SK-N-SH treated with all-trans-retinoic acid at 6 μM for 48 hours (cell line): ENCODE measurements at regions not wholly inside any gene's neighbourhood (a gene's known extent, or its start where the extent isn't known, plus 50 kb on each side); places are given as distances from the start of the nearest gene placed in this dataset.

Experiments used
- ATAC-seq: fragments of 200-7000 bp; cut with Tn5 transposase; 3 replicates; pipeline ENCODE4 v1.9.1; 2020; ENCODE audit warnings: mild to moderate bottlenecking, moderate library complexity
- ARNTL ChIP-seq: fragments of 450-650 bp; formaldehyde crosslinking; IDR thresholded peaks from 2 replicates; pipeline ENCODE4 v1.5.0; 2020; ENCODE audit warnings: low read depth, mild to moderate bottlenecking, moderate library complexity, borderline replicate concordance
- BACH2 ChIP-seq: fragments of 250-450 bp; sonication (Bioruptor Pico); IDR thresholded peaks from 2 replicates; pipeline ENCODE4 v1.9.0; 2021; ENCODE audit warnings: mild to moderate bottlenecking, borderline replicate concordance
- CSDC2 ChIP-seq: fragments of 250-450 bp; sonication (Bioruptor Pico); IDR thresholded peaks from 2 replicates; pipeline ENCODE4 v1.5.0; 2020; ENCODE audit warnings: mild to moderate bottlenecking, moderate library complexity
- CSRNP3 ChIP-seq: fragments of 250-450 bp; sonication (Bioruptor Pico); IDR thresholded peaks from 2 replicates; pipeline ENCODE4 v1.5.1; 2021; ENCODE audit warnings: mild to moderate bottlenecking, moderate library complexity
- ESRRG ChIP-seq: fragments of 250-450 bp; sonication (Bioruptor Pico); IDR thresholded peaks from 2 replicates; pipeline ENCODE4 v1.6.1; 2021; ENCODE audit warnings: mild to moderate bottlenecking
- GLIS3 ChIP-seq: fragments of 250-450 bp; sonication (Bioruptor Pico); IDR thresholded peaks from 2 replicates; pipeline ENCODE4 v1.5.0; 2020; ENCODE audit warnings: mild to moderate bottlenecking, moderate library complexity
- ISL1 ChIP-seq: fragments of 250-450 bp; sonication (Bioruptor Pico); IDR thresholded peaks from 2 replicates; pipeline ENCODE4 v2.1.2; 2022; ENCODE audit warnings: mild to moderate bottlenecking, moderate library complexity
- OSR1 ChIP-seq: fragments of 250-450 bp; sonication (Bioruptor Pico); IDR thresholded peaks from 2 replicates; pipeline ENCODE4 v1.8.0; 2022; ENCODE audit warnings: moderate library complexity, mild to moderate bottlenecking, inconsistent platforms
- POU6F1 ChIP-seq: fragments of 250-450 bp; sonication (Bioruptor Pico); IDR thresholded peaks from 2 replicates; pipeline ENCODE4 v1.8.0; 2021; ENCODE audit warnings: low read depth, mild to moderate bottlenecking, moderate library complexity, borderline replicate concordance
- PPARA ChIP-seq: fragments of 250-450 bp; sonication (Bioruptor Pico); IDR thresholded peaks from 2 replicates; pipeline ENCODE4 v1.5.0; 2020; ENCODE audit warnings: mild to moderate bottlenecking, borderline replicate concordance
- RARB ChIP-seq: fragments of 250-450 bp; sonication (Bioruptor Pico); IDR thresholded peaks from 2 replicates; pipeline ENCODE4 v1.8.0; 2021; ENCODE audit warnings: mild to moderate bottlenecking, moderate library complexity
- SNAI2 ChIP-seq: fragments of 250-450 bp; sonication (Bioruptor Pico); IDR thresholded peaks from 2 replicates; pipeline ENCODE4 v1.5.0; 2020; ENCODE audit warnings: mild to moderate bottlenecking, moderate library complexity
- TOX ChIP-seq: fragments of 250-450 bp; sonication (Bioruptor Pico); IDR thresholded peaks from 2 replicates; pipeline ENCODE4 v1.8.0; 2021; ENCODE audit warnings: mild to moderate bottlenecking, moderate library complexity, borderline replicate concordance
- ZC3H10 ChIP-seq: fragments of 250-450 bp; sonication (Bioruptor Pico); IDR thresholded peaks from 2 replicates; pipeline ENCODE4 v1.5.1; 2021; ENCODE audit warnings: mild to moderate bottlenecking, moderate library complexity
- ZFP3 ChIP-seq: fragments of 250-450 bp; sonication (Bioruptor Pico); IDR thresholded peaks from 2 replicates; pipeline ENCODE4 v1.5.0; 2020; ENCODE audit warnings: mild to moderate bottlenecking, moderate library complexity
- ZFP30 ChIP-seq: fragments of 450-650 bp; formaldehyde crosslinking; IDR thresholded peaks from 2 replicates; pipeline ENCODE4 v1.5.0; 2022; ENCODE audit warnings: mild to moderate bottlenecking, moderate library complexity
- ZNF565 ChIP-seq: fragments of 450-650 bp; formaldehyde crosslinking; conservative IDR thresholded peaks from 2 replicates; pipeline ENCODE4 v1.5.0; 2020; ENCODE audit warnings: low read depth, mild to moderate bottlenecking, moderate library complexity
- ZNF70 ChIP-seq: fragments of 450-650 bp; formaldehyde crosslinking; IDR thresholded peaks from 2 replicates; pipeline ENCODE4 v1.5.0; 2020; ENCODE audit warnings: mild to moderate bottlenecking, moderate library complexity
- ZNF8 ChIP-seq: fragments of 450-650 bp; formaldehyde crosslinking; IDR thresholded peaks from 2 replicates; pipeline ENCODE4 v1.5.0; 2020; ENCODE audit warnings: mild to moderate bottlenecking, moderate library complexity
- TF ChIP-seq, protein P1 (sequence below): fragments of 250-450 bp; sonication (Bioruptor Pico); IDR thresholded peaks from 2 replicates; pipeline ENCODE4 v1.8.0; 2020; ENCODE audit warnings: mild to moderate bottlenecking, moderate library complexity, borderline replicate concordance
- TF ChIP-seq, protein P2 (sequence below): fragments of 250-450 bp; sonication (Bioruptor Pico); IDR thresholded peaks from 2 replicates; pipeline ENCODE4 v1.5.1; 2020; ENCODE audit warnings: low read depth, mild to moderate bottlenecking, moderate library complexity
- TF ChIP-seq, protein P3 (sequence below): fragments of 250-450 bp; sonication (Bioruptor Pico); IDR thresholded peaks from 2 replicates; pipeline ENCODE4 v1.5.0; 2020; ENCODE audit warnings: mild to moderate bottlenecking, moderate library complexity

DNA sequence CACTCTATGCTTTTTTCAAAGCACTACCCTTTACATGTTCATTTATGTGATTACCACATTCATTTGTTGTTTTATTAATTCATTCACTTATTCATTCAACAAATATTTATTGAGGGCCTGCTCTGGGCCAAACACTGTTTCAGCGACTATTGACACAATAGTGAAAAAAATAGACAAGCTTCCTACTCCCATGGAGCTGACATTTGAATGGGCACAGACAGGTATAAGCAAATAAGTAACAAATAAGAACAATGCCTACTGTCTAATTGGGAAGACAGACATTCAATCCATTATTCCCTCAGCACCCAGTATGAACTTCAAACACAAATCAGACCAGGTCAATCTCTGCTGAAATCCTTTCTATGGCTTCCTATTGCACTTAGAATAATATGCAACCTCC is 156.9 kb upstream of the NR3C1 start:
- ATAC-seq = no peak
- no peak for TF ChIP-seq TOX (CRISPR knock-in tag)

- no peak for ATAC-seq
- TF ChIP-seq ISL1 (CRISPR knock-in tag) = no peak
- TF ChIP-seq GLIS3 = no peak
- TF ChIP-seq ZFP30 (CRISPR knock-in tag) = no peak
- TF ChIP-seq, protein P1, sequence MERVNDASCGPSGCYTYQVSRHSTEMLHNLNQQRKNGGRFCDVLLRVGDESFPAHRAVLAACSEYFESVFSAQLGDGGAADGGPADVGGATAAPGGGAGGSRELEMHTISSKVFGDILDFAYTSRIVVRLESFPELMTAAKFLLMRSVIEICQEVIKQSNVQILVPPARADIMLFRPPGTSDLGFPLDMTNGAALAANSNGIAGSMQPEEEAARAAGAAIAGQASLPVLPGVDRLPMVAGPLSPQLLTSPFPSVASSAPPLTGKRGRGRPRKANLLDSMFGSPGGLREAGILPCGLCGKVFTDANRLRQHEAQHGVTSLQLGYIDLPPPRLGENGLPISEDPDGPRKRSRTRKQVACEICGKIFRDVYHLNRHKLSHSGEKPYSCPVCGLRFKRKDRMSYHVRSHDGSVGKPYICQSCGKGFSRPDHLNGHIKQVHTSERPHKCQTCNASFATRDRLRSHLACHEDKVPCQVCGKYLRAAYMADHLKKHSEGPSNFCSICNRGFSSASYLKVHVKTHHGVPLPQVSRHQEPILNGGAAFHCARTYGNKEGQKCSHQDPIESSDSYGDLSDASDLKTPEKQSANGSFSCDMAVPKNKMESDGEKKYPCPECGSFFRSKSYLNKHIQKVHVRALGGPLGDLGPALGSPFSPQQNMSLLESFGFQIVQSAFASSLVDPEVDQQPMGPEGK (CRISPR knock-in tag) = no peak
- TF ChIP-seq ARNTL (CRISPR knock-in tag) = no peak
- TF ChIP-seq ESRRG (CRISPR knock-in tag) = no peak
- no peak for TF ChIP-seq CSRNP3 (CRISPR knock-in tag)
- no peak for TF ChIP-seq PPARA (CRISPR knock-in tag)
- no peak for TF ChIP-seq SNAI2
- TF ChIP-seq TOX (CRISPR knock-in tag) = no peak
- TF ChIP-seq ZC3H10 = no peak
- TF ChIP-seq POU6F1 (CRISPR knock-in tag) = no peak
- TF ChIP-seq, protein P2, sequence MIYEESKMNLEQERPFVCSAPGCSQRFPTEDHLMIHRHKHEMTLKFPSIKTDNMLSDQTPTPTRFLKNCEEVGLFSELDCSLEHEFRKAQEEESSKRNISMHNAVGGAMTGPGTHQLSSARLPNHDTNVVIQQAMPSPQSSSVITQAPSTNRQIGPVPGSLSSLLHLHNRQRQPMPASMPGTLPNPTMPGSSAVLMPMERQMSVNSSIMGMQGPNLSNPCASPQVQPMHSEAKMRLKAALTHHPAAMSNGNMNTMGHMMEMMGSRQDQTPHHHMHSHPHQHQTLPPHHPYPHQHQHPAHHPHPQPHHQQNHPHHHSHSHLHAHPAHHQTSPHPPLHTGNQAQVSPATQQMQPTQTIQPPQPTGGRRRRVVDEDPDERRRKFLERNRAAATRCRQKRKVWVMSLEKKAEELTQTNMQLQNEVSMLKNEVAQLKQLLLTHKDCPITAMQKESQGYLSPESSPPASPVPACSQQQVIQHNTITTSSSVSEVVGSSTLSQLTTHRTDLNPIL (CRISPR knock-in tag) = no peak
- TF ChIP-seq CSDC2 (CRISPR knock-in tag) = no peak
- no peak for TF ChIP-seq BACH2 (CRISPR knock-in tag)
- TF ChIP-seq ZFP3 (CRISPR knock-in tag) = no peak
- no peak for TF ChIP-seq ZNF8 (CRISPR knock-in tag)
Measured at GRCh38 chr5:143559586-143560109, 156.2 kb upstream of the NR3C1 start.

DNA sequence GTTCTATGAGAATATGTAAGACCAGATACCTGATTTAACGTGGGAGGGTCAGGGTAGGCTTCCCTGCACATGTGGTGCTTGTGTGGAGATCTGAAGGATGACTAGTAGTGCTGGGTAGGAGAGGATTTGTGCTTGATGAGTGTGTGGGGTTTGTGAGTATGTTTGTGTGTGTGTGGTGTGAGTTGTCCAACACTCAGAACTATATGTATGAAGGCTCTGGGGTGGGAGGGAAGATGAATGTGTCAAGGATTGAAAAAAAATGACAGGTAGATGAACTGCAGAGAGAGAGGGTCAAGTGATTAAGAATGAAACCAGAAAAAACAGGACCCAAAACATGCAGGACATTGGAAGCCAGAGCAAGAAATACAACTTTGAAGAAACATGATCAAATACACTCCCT is 154.6 kb upstream of the NR3C1 start:
- no peak for ATAC-seq
- TF ChIP-seq POU6F1 (CRISPR knock-in tag) (no peak), OSR1 (CRISPR knock-in tag) (no peak), GLIS3 (no peak), ZNF565 (no peak), SNAI2 (no peak), RARB (CRISPR knock-in tag) (no peak), ISL1 (CRISPR knock-in tag) (no peak), ESRRG (CRISPR knock-in tag) (no peak), ZFP30 (CRISPR knock-in tag) (no peak), BACH2 (CRISPR knock-in tag) (no peak), PPARA (CRISPR knock-in tag) (no peak), CSRNP3 (CRISPR knock-in tag) (no peak), ZNF70 (CRISPR knock-in tag) (no peak), TOX (CRISPR knock-in tag) (no peak), ZNF8 (CRISPR knock-in tag) (no peak)
- TF ChIP-seq, protein P1 (CRISPR knock-in tag) = no peak
- TF ChIP-seq, protein P3, sequence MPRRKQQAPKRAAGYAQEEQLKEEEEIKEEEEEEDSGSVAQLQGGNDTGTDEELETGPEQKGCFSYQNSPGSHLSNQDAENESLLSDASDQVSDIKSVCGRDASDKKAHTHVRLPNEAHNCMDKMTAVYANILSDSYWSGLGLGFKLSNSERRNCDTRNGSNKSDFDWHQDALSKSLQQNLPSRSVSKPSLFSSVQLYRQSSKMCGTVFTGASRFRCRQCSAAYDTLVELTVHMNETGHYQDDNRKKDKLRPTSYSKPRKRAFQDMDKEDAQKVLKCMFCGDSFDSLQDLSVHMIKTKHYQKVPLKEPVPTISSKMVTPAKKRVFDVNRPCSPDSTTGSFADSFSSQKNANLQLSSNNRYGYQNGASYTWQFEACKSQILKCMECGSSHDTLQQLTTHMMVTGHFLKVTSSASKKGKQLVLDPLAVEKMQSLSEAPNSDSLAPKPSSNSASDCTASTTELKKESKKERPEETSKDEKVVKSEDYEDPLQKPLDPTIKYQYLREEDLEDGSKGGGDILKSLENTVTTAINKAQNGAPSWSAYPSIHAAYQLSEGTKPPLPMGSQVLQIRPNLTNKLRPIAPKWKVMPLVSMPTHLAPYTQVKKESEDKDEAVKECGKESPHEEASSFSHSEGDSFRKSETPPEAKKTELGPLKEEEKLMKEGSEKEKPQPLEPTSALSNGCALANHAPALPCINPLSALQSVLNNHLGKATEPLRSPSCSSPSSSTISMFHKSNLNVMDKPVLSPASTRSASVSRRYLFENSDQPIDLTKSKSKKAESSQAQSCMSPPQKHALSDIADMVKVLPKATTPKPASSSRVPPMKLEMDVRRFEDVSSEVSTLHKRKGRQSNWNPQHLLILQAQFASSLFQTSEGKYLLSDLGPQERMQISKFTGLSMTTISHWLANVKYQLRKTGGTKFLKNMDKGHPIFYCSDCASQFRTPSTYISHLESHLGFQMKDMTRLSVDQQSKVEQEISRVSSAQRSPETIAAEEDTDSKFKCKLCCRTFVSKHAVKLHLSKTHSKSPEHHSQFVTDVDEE (CRISPR knock-in tag) = no peak
- TF ChIP-seq, all 23 proteins: peak for 0
